Bone marrow (tissue), 2 donors: ENCODE measurements at regions not wholly inside any gene's neighbourhood (a gene's known extent, or its start where the extent isn't known, plus 50 kb on each side); places are given as distances from the start of the nearest gene placed in this dataset.
"Not testable (repeated sequence)": the region's sequence is repeated elsewhere in the genome, so short reads cannot be mapped to it uniquely, and the experiment has no call there.

Experiments used
- DNase-seq, 2 donors: peaks; one replicate each; lab custom pipeline; 2025; lab: John Stamatoyannopoulos, UW

GRCh38 chr17:31622500-31622899 lies 231.0 kb downstream of the RAB11FIP4 start:
- DNase-seq, result no peak

DNA sequence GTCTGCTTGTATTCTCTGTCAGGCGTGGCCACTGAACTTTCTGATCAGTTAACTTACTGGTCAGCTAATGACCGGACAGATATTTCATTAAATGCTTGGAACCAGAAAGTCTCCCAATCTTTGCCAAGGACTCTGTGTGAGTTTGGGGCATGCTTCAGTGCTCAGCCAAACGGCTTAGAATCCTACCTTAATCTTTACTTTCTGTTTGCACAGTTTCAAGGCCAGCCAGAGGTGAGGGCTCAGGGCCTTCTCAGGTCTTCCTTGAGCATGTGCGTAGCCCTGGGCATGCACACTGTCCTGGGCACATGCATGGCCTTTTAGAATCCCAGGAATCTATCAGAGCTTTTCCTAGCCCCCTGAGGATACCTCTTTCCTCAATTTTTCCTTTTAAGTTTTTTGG lies 230.1 kb downstream of the RAB11FIP4 start:
- DNase-seq, result no peak

GRCh38 chr17:31611053-31611452 lies 219.6 kb downstream of the RAB11FIP4 start:
- not testable (repeated sequence) for DNase-seq

GRCh38 chr17:31609996-31610910 lies 218.8 kb downstream of the RAB11FIP4 start:
- DNase-seq, result no peak

GRCh38 chr17:31609331-31609730 lies 217.9 kb downstream of the RAB11FIP4 start:
- no peak for DNase-seq

DNA sequence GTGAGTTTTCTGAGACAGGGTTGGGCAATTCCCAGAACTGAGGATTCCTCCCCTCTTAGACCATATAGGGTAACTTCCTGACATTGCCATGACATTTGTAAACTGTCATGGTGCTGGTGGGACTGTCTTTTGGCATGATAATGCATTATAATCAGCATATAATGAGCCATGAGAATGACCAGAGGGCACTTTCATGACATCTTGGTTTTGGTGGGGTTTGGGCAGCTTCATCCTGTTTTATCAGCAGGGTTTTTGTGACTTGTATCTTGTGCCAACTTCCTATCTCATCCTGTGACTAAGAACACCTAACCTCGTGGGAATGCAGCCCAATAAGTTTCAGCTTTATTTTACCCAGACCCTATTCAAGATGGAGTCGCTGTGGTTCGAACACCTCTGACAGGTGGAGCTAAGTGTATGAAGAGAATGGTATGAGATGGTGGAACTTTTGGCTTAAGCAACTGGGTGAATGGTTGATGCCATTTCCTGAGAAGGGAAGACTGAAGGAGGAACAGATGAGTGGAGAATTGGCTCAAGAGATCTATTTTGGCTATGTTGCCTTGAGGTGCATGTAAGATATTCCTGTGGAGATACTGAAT lies 217.3 kb downstream of the RAB11FIP4 start:
- no peak for DNase-seq

- no peak for DNase-seq
Observed at GRCh38 chr17:31605761-31606160, 214.3 kb downstream of the RAB11FIP4 start.

GRCh38 chr17:31604936-31605335 lies 213.5 kb downstream of the RAB11FIP4 start:
- DNase-seq, result no peak

- not testable (repeated sequence) for DNase-seq
Observed at GRCh38 chr17:31600144-31600543, 208.7 kb downstream of the RAB11FIP4 start.

DNA sequence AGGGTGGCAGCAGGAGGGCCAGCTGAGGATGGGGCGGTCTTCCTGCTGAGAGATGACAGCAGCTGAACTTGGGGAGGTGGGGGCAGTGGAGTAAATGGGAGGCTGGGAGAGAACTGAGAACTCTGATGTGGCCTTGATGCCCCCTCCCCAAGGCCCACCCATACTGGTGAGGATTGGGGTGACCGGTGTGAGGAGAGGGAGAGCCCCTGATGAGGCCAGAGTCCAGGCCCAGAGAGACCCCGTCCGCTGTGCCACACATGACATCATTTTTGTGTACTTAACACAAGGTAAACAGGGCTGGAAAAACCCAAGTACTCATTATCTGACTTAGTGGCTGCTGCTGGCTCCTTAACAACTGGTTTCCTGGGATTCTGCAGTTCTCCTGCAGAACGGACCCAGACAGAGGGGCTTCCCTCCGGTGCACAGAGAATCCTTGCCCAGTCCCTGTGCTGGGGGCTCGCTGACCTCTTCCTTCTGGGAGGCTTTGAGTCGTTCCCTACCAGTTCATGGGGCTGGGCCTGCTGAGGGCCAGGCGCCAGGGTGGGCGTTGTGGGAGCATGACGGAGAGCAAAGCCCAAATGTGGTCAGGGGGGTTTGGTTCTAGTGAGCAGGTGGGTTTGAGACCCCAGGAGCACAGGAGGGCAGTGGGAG lies 207.6 kb downstream of the RAB11FIP4 start:
- DNase-seq, result no peak

DNA sequence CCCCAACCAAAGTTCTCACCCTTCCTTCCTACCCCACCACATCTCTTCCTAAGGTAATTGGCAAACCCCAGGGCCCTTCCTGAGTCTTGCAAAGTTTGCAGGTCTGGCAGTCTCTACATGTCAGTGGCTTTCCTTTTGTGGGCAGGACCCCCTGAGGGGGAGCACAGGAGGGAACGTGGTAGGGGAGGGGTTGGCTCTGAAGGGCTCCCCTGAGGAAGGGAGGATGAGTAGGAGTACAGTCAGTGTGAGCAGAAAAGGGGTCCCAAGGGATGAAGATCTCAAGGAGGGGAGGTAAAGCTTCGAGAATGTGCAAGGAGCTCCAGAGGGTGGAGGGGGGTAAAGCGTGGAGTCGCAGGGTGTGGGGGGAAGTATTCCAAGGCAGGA lies 206.9 kb downstream of the RAB11FIP4 start:
- DNase-seq, result no peak

DNA sequence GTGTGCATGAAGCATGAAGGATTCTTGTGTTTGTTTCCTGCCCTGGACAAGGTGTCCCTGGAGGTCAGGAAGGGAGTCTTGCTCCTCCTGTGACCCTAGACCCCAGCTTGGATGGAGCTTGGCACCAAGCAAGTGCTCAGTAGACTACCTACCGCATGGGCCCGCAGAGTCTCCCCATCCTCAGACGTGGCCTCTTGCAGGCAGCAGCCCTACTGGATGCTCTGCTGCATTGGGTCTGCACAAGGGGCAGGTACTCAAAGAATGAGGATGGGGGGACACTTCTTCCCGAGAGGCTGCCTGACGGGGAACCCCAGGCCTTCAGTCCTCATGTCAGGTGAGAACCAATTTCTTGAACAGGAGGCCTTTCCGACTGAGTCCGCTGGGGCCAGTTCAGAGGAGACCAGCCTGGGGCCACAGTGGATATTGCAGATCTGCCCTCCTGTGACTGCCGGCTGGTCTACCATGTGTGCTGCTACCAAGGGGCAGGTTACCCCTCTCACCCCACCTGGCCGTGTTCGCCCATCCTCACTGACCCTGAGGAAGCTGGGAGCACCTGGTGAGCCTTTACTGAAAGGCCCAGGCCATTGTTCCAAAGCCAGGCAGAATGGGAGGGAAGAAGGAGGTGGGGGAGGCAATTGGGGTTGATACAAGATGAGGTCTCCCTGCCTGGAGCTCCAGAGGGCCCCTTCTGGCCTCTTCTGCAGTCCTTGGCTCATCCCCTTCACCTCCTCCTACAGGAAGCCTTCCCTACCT lies 206.3 kb downstream of the RAB11FIP4 start:
- DNase-seq, result no peak

- DNase-seq, result peak; percentile 72 to 90
Observed at GRCh38 chr17:31596382-31597323, 205.2 kb downstream of the RAB11FIP4 start.

GRCh38 chr17:31595666-31596381 lies 204.3 kb downstream of the RAB11FIP4 start:
- no peak for DNase-seq

DNA sequence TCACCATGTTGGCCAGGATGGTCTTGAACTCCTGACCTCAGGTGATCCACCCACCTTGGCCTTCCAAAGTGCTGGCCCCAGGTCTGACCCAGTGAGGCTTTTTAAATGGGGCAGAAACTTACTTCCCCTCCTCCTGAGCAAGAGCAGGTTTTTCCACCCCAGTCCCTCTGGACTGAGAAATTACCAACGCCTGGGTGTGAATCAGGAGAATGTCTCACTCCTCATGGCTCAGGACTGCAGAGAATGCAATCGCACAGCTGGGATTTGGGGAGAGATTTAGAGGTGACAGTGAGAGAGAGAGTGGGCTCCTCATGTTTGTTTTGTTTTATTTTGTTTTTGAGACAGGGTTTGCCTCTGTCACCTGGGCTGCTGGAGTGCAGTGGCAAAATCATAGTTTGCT lies 203.6 kb downstream of the RAB11FIP4 start:
- no peak for DNase-seq

GRCh38 chr17:31594416-31594815 lies 202.9 kb downstream of the RAB11FIP4 start:
- no peak for DNase-seq

DNA sequence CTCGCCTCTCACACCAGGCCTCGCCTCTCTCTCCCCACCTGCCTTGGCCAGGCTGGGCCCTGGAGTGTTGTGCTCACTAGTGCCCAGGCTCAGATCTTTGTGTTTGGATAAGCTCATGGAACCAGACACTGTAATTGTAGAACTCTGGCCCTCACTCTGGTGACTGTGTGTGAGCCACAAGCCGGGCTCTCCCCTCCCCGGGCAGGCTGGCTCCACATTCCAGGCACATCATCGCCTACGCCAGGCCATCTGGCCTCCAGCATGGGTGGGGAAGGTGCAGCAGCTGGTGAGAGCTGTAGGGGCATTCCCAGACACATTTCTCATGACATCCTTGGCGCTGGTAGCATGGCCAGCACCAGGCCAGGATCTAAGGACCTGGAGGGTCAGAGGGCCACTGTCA lies 202.3 kb downstream of the RAB11FIP4 start:
- no peak for DNase-seq

DNA sequence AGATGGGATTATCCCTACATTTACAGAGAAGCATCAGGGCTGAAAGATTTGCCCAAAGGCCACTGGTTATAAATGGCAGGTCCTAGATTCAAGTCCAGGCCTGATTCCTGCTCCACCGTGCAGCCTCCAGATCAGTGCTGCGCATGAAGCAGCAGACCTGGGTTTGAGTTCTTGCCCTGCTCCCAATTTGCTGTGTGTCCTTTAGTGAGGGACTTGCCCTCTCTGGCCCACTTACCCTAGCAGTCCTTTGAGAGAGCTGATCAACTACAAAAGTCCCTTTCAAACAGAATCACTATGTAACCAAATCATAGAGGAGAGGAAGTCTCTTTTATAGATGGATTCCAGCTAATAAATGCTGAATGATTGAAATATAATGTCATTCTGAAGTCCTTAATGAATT lies 200.4 kb downstream of the RAB11FIP4 start:
- DNase-seq, result no peak

GRCh38 chr17:31588512-31588911 lies 197.0 kb downstream of the RAB11FIP4 start:
- no peak for DNase-seq

- no peak for DNase-seq
Observed at GRCh38 chr17:31588034-31588433, 196.6 kb downstream of the RAB11FIP4 start.
